NCI-H2171 (cell line): ENCODE measurements at regions not wholly inside any gene's neighbourhood (a gene's known extent, or its start where the extent isn't known, plus 50 kb on each side); places are given as distances from the start of the nearest gene placed in this dataset.
"Not testable (repeated sequence)": the region's sequence is repeated elsewhere in the genome, so short reads cannot be mapped to it uniquely, and the experiment has no call there.

Source experiments
- DNase-seq: peaks from one replicate; lab custom pipeline; 2025; lab: John Stamatoyannopoulos, UW

GRCh38 chr10:42690449-42691360 lies 52.3 kb upstream of the ZNF33B start:
- DNase-seq: no peak

- DNase-seq: no peak
These were observed 53.2 kb upstream of the ZNF33B start for GRCh38 chr10:42691361-42692120.

DNA sequence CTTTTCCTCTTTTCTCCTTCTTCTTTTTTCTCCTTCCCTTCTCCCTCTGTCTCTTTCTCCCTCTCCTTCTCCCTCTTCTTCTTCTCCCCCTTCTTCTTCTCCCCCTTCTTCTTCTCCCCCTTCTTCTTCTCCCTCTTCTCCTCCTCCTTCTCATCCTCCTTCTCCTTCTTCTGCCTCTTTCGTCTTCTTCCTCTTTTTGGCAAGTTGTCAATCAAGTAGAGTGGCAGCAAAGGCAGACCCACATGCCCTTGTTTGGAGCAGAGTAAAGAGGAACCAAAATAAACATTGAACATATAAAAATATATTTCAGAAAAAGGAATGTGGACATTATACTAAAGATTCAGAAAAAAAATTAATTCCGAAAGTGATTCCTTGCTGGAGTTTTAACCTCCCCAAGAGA lies 59.6 kb upstream of the ZNF33B start:
- DNase-seq: no peak

DNA sequence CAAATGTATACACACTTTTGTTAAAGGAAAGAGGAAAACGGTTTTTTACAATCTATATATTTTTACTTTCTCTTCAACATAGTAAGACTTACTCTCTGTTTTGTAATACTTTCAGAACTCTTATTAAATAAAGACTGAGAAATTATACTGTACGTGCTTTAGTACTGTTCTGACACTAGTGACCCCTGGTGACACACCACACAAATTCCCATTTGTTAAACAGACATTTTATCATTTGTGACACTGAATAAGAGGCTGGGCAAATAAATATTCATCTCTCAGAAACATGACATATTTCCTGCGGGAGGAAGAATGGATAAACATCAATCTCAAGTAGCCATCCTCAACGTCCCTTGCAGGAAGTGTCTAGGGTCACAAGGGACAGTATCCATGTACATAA lies 68.9 kb upstream of the ZNF33B start:
- no peak for DNase-seq

- not testable (repeated sequence) for DNase-seq
These were observed 63.3 kb upstream of the BMS1 start for GRCh38 chr10:42719339-42719738.

DNA sequence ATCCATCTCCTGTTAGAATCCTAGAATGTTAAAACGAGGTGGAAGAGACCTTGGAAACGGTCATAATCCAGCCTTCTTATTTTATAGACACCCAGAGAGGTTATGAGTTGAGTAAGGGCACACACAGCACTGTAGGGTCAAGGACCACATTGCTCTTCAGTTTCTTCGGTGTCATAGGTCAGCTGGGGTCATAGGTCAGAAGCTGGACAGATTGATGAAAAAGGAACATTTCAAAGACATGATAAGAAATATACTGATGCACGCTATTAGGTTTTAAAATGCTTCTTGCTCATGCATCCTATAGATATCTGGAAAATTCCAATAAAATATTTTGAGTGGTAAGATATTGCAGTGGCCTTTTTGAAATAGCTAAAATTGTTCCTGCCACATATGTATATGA lies 60.0 kb upstream of the BMS1 start:
- no peak for DNase-seq

- not testable (repeated sequence) for DNase-seq
These were observed 59.0 kb upstream of the BMS1 start for GRCh38 chr10:42723549-42723948.

DNA sequence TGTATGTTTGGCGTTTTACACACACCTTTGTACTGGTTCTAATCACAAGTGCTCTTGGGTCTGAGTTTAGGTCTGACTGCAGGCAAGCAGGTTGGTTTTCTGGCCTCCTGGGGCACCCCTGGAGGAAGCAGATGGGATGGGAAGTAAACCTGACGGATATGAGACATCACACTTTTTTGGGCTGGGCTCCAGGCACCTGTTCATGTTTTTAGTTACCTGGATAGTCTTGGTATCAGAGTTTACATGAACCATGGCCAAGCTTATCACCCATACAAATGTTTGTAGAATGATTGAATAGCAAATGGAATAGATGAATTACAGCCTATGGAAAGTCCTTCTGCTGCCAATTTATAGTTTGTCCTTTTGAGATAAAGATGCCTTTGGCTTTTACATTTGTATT lies 57.9 kb upstream of the BMS1 start:
- peak; percentile 9 for DNase-seq

- DNase-seq: no peak
These were observed 50.3 kb upstream of the BMS1 start for GRCh38 chr10:42732266-42732665.
